ENCODE measurements at regions not wholly inside any gene's neighbourhood (a gene's known extent, or its start where the extent isn't known, plus 50 kb on each side); places are given as distances from the start of the nearest gene placed in this dataset.
"Not testable (repeated sequence)": the region's sequence is repeated elsewhere in the genome, so short reads cannot be mapped to it uniquely, and the experiment has no call there.

GRCh38 chr2:61679096-61679495 is 140.9 kb upstream of the XPO1 start:
- DNase-seq (ENCODE audit: insufficient read length, low spot score), result no peak
- FAIRE-seq, result no peak

- no peak for DNase-seq (ENCODE audit: insufficient read length, low spot score)
- no peak for FAIRE-seq
Observed at GRCh38 chr2:61677942-61678341, 139.8 kb upstream of the XPO1 start.

- DNase-seq (ENCODE audit: insufficient read length, low spot score) (no peak), FAIRE-seq (no peak)
Observed at GRCh38 chr2:61677306-61677705, 139.2 kb upstream of the XPO1 start.

GRCh38 chr2:61675204-61675603 is 137.0 kb upstream of the XPO1 start:
- DNase-seq (ENCODE audit: insufficient read length, low spot score), result no peak
- no peak for FAIRE-seq

GRCh38 chr2:61671561-61672315 is 133.6 kb upstream of the XPO1 start:
- DNase-seq (ENCODE audit: insufficient read length, low spot score), result no peak
- no peak for FAIRE-seq

GRCh38 chr2:61670591-61671501 is 132.7 kb upstream of the XPO1 start:
- peak; percentile 43 for DNase-seq (ENCODE audit: insufficient read length, low spot score)
- peak; percentile 73 for FAIRE-seq

- no peak for DNase-seq (ENCODE audit: insufficient read length, low spot score)
- no peak for FAIRE-seq
Observed at GRCh38 chr2:61664190-61664589, 126.0 kb upstream of the XPO1 start.

GRCh38 chr2:61662990-61663389 is 124.8 kb upstream of the XPO1 start:
- FAIRE-seq (no peak), DNase-seq (ENCODE audit: insufficient read length, low spot score) (no peak)

- DNase-seq (ENCODE audit: insufficient read length, low spot score), result no peak
- no peak for FAIRE-seq
Observed at GRCh38 chr2:61660511-61661388, 122.6 kb upstream of the XPO1 start.

- peak; percentile 25 for DNase-seq (ENCODE audit: insufficient read length, low spot score)
Observed at GRCh38 chr2:61658841-61659780, 121.0 kb upstream of the XPO1 start.

GRCh38 chr2:61649946-61650345 is 111.8 kb upstream of the XPO1 start:
- not testable (repeated sequence) for FAIRE-seq

More at GRCh38 chr2:61658841-61659780, 121.0 kb upstream of the XPO1 start:
- FAIRE-seq, result peak; percentile 75

GRCh38 chr2:61649021-61649420 is 110.9 kb upstream of the XPO1 start:
- FAIRE-seq (no peak), DNase-seq (ENCODE audit: insufficient read length, low spot score) (no peak)

More at GRCh38 chr2:61649946-61650345, 111.8 kb upstream of the XPO1 start:
- not testable (repeated sequence) for DNase-seq (ENCODE audit: insufficient read length, low spot score)

GRCh38 chr2:61647044-61647443 is 108.9 kb upstream of the XPO1 start:
- FAIRE-seq (no peak), DNase-seq (ENCODE audit: insufficient read length, low spot score) (no peak)

- FAIRE-seq (no peak), DNase-seq (ENCODE audit: insufficient read length, low spot score) (no peak)
Observed at GRCh38 chr2:61645911-61646310, 107.8 kb upstream of the XPO1 start.

GRCh38 chr2:61643153-61643552 is 105.0 kb upstream of the XPO1 start:
- DNase-seq (ENCODE audit: insufficient read length, low spot score); FAIRE-seq: not testable (repeated sequence)

GRCh38 chr2:61640406-61640805 is 102.2 kb upstream of the XPO1 start:
- FAIRE-seq (no peak), DNase-seq (ENCODE audit: insufficient read length, low spot score) (no peak)

- DNase-seq (ENCODE audit: insufficient read length, low spot score) (no peak), FAIRE-seq (no peak)
Observed at GRCh38 chr2:61639721-61640120, 101.6 kb upstream of the XPO1 start.

- FAIRE-seq, result no peak
- DNase-seq (ENCODE audit: insufficient read length, low spot score), result no peak
Observed at GRCh38 chr2:61636686-61637085, 98.5 kb upstream of the XPO1 start.

- DNase-seq (ENCODE audit: insufficient read length, low spot score), result no peak
- FAIRE-seq, result no peak
Observed at GRCh38 chr2:61634512-61634911, 96.4 kb upstream of the XPO1 start.

- FAIRE-seq (no peak), DNase-seq (ENCODE audit: insufficient read length, low spot score) (no peak)
Observed at GRCh38 chr2:61633250-61633649, 95.1 kb upstream of the XPO1 start.

Measured in GM19239 (cell line).